ENCODE measurements at regions not wholly inside any gene's neighbourhood (a gene's known extent, or its start where the extent isn't known, plus 50 kb on each side); places are given as distances from the start of the nearest gene placed in this dataset.

- no peak overlapping the region for H3K4me2 ChIP-seq
- H3K36me3 ChIP-seq (replicated peaks in 1 of 2; ENCODE audit: control insufficient read depth in 1 of 2, insufficient read depth in 2 of 2, low read length in 1 of 2): no peaks in the 10 kb centered on the region
- ChIA-PET POLR2A (no interaction called here), CTCF (interaction anchor here (1.3 kb wide), 1 partner anchor 22 kb away, joined by 6 read pairs; no protein-coding TSS in a partner anchor)
- H3K4me3 ChIP-seq (ENCODE audit: low read depth in 2 of 2, low read length in 1 of 2): no peak overlapping the region
- no peaks in the 10 kb centered on the region for H4K20me1 ChIP-seq (ENCODE audit: insufficient read depth)
- H3K9ac ChIP-seq: no peak overlapping the region
- no peak for TF ChIP-seq NFIC (IDR thresholded peaks at IDR 0.05; ENCODE audit: borderline replicate concordance)
- DNase-seq: no peak
- H3K79me2 ChIP-seq (ENCODE audit: insufficient read depth): no peaks in the 10 kb centered on the region
- WGBS (ENCODE audit: low lambda C conversion rate): 79% methylated on average over 1 of the region's 1 CpG
- no peak overlapping the region for H2AFZ ChIP-seq (ENCODE audit: low read depth)
- H3F3A ChIP-seq (replicated peaks; ENCODE audit: insufficient read depth): no peaks in the 10 kb centered on the region
- no peaks in the 10 kb centered on the region; a peak in 1 of 4 replicates for H3K4me1 ChIP-seq (ENCODE audit: control insufficient read depth in 1 of 2, insufficient read depth in 2 of 2, low read depth in 1 of 2, low read length in 1 of 2)
- H3K9me2 ChIP-seq: no peaks in the 10 kb centered on the region
- no peaks in the 10 kb centered on the region for H3K27me3 ChIP-seq (ENCODE audit: insufficient read depth)
- no peaks in the 10 kb centered on the region for H3K9me3 ChIP-seq
- no peak overlapping the region for H3K27ac ChIP-seq (ENCODE audit: low read depth in 2 of 2, low read length in 1 of 2)
Measured at GRCh38 chr3:168233001-168233400, 137.3 kb upstream of the GOLIM4 start.

GRCh38 chr3:168223085-168223484 is 127.4 kb upstream of the GOLIM4 start:
- Histone ChIP-seq H3K9me2 (no peaks in the 10 kb centered on the region), H3K27me3 (ENCODE audit: insufficient read depth) (no peaks in the 10 kb centered on the region), H3K27ac (ENCODE audit: low read depth in 2 of 2, low read length in 1 of 2) (no peak overlapping the region), H3K79me2 (ENCODE audit: insufficient read depth) (no peaks in the 10 kb centered on the region), H3K9me3 (no peaks in the 10 kb centered on the region), H3K4me1 (ENCODE audit: control insufficient read depth in 1 of 2, insufficient read depth in 2 of 2, low read depth in 1 of 2, low read length in 1 of 2) (no peaks in the 10 kb centered on the region), H3K4me3 (ENCODE audit: low read depth in 2 of 2, low read length in 1 of 2) (no peak overlapping the region), H2AFZ (ENCODE audit: low read depth) (no peak overlapping the region), H3K9ac (no peak overlapping the region), H3K36me3 (replicated peaks in 1 of 2; ENCODE audit: control insufficient read depth in 1 of 2, insufficient read depth in 2 of 2, low read length in 1 of 2) (no peaks in the 10 kb centered on the region), H3K4me2 (no peak overlapping the region), H3F3A (replicated peaks; ENCODE audit: insufficient read depth) (no peaks in the 10 kb centered on the region), H4K20me1 (ENCODE audit: insufficient read depth) (no peaks in the 10 kb centered on the region)
- TF ChIP-seq MEF2A (IDR thresholded peaks at IDR 0.05; ENCODE audit: borderline replicate concordance, low read depth) (no peak), USF2 (IDR thresholded peaks at IDR 0.05; ENCODE audit: borderline replicate concordance, low read depth, low read length) (no peak), SIN3A (IDR thresholded peaks at IDR 0.05; ENCODE audit: borderline replicate concordance, low read depth, low read length) (no peak)
- ChIA-PET CTCF (interaction anchor here (1.1 to 3.3 kb wide), 4 partner anchors 12 to 624 kb away, joined by 3 to 17 read pairs (median 6); no protein-coding TSS in a partner anchor), POLR2A (no interaction called here)
- WGBS (ENCODE audit: low lambda C conversion rate): 53% methylated on average over 3 of the region's 3 CpGs
- DNase-seq: no peak

GRCh38 chr3:168220556-168220955 is 124.8 kb upstream of the GOLIM4 start:
- POLR2A ChIA-PET: interaction anchor here (0.7 kb wide), 1 partner anchor 12 kb away, joined by 4 read pairs; no protein-coding TSS in a partner anchor
- no peaks in the 10 kb centered on the region for H4K20me1 ChIP-seq (ENCODE audit: insufficient read depth)
- H3K79me2 ChIP-seq (ENCODE audit: insufficient read depth): no peaks in the 10 kb centered on the region
- H3K4me3 ChIP-seq (ENCODE audit: low read depth in 2 of 2, low read length in 1 of 2): no peak overlapping the region
- no peaks in the 10 kb centered on the region for H3F3A ChIP-seq (replicated peaks; ENCODE audit: insufficient read depth)
- H3K27ac ChIP-seq (ENCODE audit: low read depth in 2 of 2, low read length in 1 of 2): no peak overlapping the region
- CTCF ChIA-PET: interaction anchor here (0.8 to 3.3 kb wide), 3 partner anchors 9 to 627 kb away, joined by 3 to 17 read pairs (median 4); no protein-coding TSS in a partner anchor
- H3K36me3 ChIP-seq (replicated peaks in 1 of 2; ENCODE audit: control insufficient read depth in 1 of 2, insufficient read depth in 2 of 2, low read length in 1 of 2): no peaks in the 10 kb centered on the region
- H3K4me2 ChIP-seq: no peak overlapping the region
- TF ChIP-seq RCOR1 (IDR thresholded peaks at IDR 0.05; ENCODE audit: low read length): no peak
- H3K27me3 ChIP-seq (ENCODE audit: insufficient read depth): no peaks in the 10 kb centered on the region
- peaks cover 0 to 2% of the 10 kb centered on the region in 2 experiments; a peak in 1 of 4 replicates for H3K4me1 ChIP-seq (ENCODE audit: control insufficient read depth in 1 of 2, insufficient read depth in 2 of 2, low read depth in 1 of 2, low read length in 1 of 2)
- WGBS (ENCODE audit: low lambda C conversion rate): 20% methylated on average over 2 of the region's 2 CpGs
- no peak for DNase-seq
- no peak overlapping the region for H3K9ac ChIP-seq
- no peak overlapping the region for H2AFZ ChIP-seq (ENCODE audit: low read depth)
- H3K9me3 ChIP-seq: no peaks in the 10 kb centered on the region
- no peaks in the 10 kb centered on the region for H3K9me2 ChIP-seq

Measured in SK-N-SH (cell line).